Ectodermal cell (in vitro differentiated cells): ENCODE measurements at regions not wholly inside any gene's neighbourhood (a gene's known extent, or its start where the extent isn't known, plus 50 kb on each side); places are given as distances from the start of the nearest gene placed in this dataset.

Source experiments
- H3K27ac ChIP-seq: 2 replicates; pipeline ENCODE4 v1.7.0; 2013; ENCODE audit warnings: mild to moderate bottlenecking, low read depth, low read length; ENCODE audit not compliant: insufficient read depth, poor library complexity, severe bottlenecking
- H3K27me3 ChIP-seq: 2 replicates; pipeline ENCODE4 v1.7.0; 2013; ENCODE audit warnings: mild to moderate bottlenecking, low read length; ENCODE audit not compliant: insufficient read depth, control insufficient read depth, poor library complexity, severe bottlenecking
- H3K36me3 ChIP-seq: one replicate; pipeline ENCODE4 v1.7.0; 2013; ENCODE audit warnings: low read length; ENCODE audit not compliant: control insufficient read depth, insufficient read depth
- H3K4me1 ChIP-seq: one replicate; pipeline ENCODE4 v1.7.0; 2013; ENCODE audit warnings: low read length; ENCODE audit not compliant: control insufficient read depth, insufficient read depth
- H3K4me3 ChIP-seq: 2 replicates; pipeline ENCODE4 v1.7.0; 2013; ENCODE audit warnings: low read depth, low read length, control low read depth; ENCODE audit not compliant: insufficient read depth
- H3K9me3 ChIP-seq: 2 replicates; pipeline ENCODE4 v1.7.0; 2013; ENCODE audit warnings: mild to moderate bottlenecking, low read length, moderate library complexity; ENCODE audit not compliant: control insufficient read depth
- WGBS, 2 experiments: methylation state at CpG; one replicate each; pipeline ENCODE4 v1.1.7; 2013; ENCODE audit warnings: missing lambda C conversion rate in 2 of 2; 5-methylcytosine and 5-hydroxymethylcytosine counted together

- Histone ChIP-seq H3K27ac (no peak overlapping the region), H3K4me1 (peaks cover 4% of the 10 kb centered on the region), H3K27me3 (no peaks in the 10 kb centered on the region), H3K4me3 (no peak overlapping the region), H3K36me3 (no peaks in the 10 kb centered on the region), H3K9me3 (no peaks in the 10 kb centered on the region)
- 87 to 89% methylated on average over 13 of the region's 13 CpGs for WGBS, 2 experiments
Measured at GRCh38 chr2:120840795-120841487, 105.3 kb downstream of the GLI2 start.

DNA sequence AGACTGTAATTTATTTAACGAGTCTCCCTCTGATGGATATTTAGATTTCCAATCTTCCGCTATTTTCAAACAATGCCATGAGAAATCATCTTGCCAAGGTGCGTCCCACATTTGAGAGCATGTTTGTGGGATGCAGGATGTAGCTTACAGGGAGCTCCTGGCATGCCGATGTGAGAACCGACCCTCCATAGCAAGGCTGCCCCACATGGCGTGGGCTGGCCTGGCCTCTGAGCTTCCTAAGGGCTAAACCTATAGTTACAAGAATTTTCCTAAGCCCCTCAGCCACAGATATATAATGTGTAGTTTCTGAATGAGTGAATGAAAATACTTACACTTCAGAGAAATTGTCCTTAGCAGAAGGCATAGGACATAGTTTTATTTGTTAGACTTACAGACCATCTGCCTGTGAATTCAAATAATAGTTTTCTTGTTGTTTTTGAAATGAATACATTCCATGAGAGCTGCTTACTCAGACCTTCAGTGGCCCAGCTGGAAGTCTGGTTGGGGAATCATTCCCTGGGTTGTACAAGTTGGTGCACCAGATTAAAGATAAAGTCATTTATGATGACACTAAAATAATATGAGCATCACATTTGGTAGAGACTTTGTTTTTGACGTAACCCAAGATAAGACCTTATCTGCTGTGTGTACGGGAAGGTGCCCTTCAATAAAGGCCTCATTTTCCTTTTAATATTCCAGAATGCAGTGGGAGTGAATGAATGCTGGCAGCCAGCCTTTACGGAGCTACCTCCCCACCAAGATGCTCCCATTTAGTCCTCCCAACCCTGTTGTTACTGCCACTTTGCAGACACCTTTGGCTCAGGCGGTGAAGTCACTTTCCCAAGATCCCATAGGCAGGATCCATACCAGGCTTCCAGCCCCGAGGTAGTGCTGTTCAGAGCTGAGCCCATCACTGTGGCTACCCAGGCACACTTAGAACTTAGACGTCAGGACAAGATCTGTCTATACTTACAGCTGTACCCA lies 107.1 kb downstream of the GLI2 start:
- Histone ChIP-seq H3K36me3 (no peaks in the 10 kb centered on the region), H3K4me3 (no peak overlapping the region), H3K9me3 (no peaks in the 10 kb centered on the region), H3K4me1 (peaks cover 9% of the 10 kb centered on the region), H3K27me3 (no peaks in the 10 kb centered on the region), H3K27ac (no peak overlapping the region)
- WGBS, 2 experiments = 92 to 96% methylated on average over 12 of the region's 12 CpGs

DNA sequence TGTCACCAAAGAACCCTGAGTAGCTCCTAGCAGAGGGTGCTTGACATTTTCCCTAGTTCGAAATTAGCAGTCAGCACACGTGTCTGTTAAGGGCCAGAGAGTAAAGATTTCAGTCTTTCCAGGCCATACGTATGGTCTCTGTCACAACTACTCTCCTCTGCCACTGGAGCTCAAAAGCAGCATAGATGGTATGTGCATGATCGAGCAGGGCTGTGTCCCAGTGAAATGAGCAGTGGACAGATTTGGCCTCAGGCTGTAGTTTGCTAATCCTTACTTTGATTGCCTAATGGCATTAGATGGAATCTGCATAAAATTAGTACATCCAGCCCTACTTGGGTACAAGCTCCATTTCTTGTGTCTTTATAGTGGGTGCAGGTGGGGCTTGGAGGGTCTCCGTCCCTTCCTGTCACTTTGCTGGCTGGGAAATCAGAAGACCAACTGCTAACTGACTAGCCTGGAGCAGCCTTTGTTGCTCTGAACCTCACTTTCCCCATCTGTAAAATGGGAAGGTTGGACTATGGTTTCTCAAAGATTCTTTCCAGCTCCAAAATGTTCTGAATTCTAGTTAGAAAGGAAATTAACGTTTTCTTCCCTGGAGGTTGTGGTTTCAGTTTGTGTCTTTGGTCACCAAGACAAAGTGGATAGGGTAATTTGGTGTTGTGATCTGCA lies 108.5 kb downstream of the GLI2 start:
- no peaks in the 10 kb centered on the region for H3K36me3 ChIP-seq
- no peak overlapping the region for H3K27ac ChIP-seq
- no peak overlapping the region for H3K4me3 ChIP-seq
- no peaks in the 10 kb centered on the region for H3K9me3 ChIP-seq
- peaks cover 9% of the 10 kb centered on the region for H3K4me1 ChIP-seq
- 91% methylated on average over 6 of the region's 6 CpGs for WGBS, 2 experiments
- H3K27me3 ChIP-seq = no peaks in the 10 kb centered on the region

DNA sequence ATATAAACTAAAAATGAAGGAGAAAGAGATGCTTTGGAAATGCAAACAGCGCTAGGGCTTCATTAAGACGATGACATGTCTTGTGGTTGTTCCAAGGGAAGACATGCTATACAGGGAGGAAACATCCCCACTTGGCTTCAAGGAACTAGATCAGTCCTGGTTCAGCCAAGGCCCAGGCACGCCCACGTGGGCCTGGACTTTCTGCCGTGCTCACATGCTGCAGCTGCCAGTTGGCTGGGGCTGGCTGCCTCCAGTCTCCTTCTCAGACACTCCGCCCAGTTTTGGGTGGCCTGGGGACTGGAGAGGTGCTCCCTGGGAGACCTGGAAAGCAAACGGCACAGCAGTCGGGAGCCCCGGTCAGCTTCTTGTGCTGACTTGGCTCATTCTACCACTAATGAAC lies 109.6 kb downstream of the GLI2 start:
- 92% methylated on average over 9 of the region's 9 CpGs for WGBS, 2 experiments
- peaks cover 9% of the 10 kb centered on the region for H3K4me1 ChIP-seq
- H3K4me3 ChIP-seq = no peak overlapping the region
- no peaks in the 10 kb centered on the region for H3K9me3 ChIP-seq
- no peaks in the 10 kb centered on the region for H3K36me3 ChIP-seq
- H3K27me3 ChIP-seq = no peaks in the 10 kb centered on the region
- H3K27ac ChIP-seq = no peak overlapping the region

- no peaks in the 10 kb centered on the region for H3K27me3 ChIP-seq
- no peaks in the 10 kb centered on the region for H3K36me3 ChIP-seq
- H3K9me3 ChIP-seq = no peaks in the 10 kb centered on the region
- peaks cover 5% of the 10 kb centered on the region for H3K4me1 ChIP-seq
- no peak overlapping the region for H3K27ac ChIP-seq
- H3K4me3 ChIP-seq = no peak overlapping the region
- WGBS, 2 experiments = 90 to 93% methylated on average over 14 of the region's 14 CpGs
Measured at GRCh38 chr2:120846406-120847095, 110.9 kb downstream of the GLI2 start.

GRCh38 chr2:120847700-120848321 lies 112.1 kb downstream of the GLI2 start:
- WGBS, 2 experiments = 85 to 87% methylated on average over 24 of the region's 24 CpGs
- H3K9me3 ChIP-seq = no peaks in the 10 kb centered on the region
- H3K4me1 ChIP-seq = peaks cover 4% of the 10 kb centered on the region
- no peaks in the 10 kb centered on the region for H3K36me3 ChIP-seq
- no peak overlapping the region for H3K27ac ChIP-seq
- H3K27me3 ChIP-seq = no peaks in the 10 kb centered on the region
- H3K4me3 ChIP-seq = no peak overlapping the region

DNA sequence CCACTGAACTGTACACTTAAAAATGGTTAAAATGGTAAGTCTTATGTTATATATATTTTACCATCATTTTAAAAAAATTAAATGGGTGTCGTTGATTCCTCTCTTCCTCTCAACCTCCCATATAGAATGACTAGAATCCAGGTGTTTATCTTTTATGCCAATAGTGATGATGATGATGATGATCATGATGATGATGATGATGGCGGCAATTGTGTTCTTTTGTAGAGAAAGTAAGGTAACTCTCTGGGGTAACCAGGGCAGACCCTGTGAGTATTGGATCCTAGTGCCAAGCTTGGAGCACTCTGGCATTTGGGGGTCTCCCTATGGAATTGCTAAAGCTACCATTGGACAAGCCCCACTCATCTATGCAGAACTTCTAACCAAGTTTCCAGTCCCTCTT lies 113.6 kb downstream of the GLI2 start:
- no peaks in the 10 kb centered on the region for H3K27me3 ChIP-seq
- H3K9me3 ChIP-seq = no peaks in the 10 kb centered on the region
- WGBS, 2 experiments = 94 to 98% methylated on average over 1 of the region's 2 CpGs
- no peaks in the 10 kb centered on the region for H3K36me3 ChIP-seq
- no peak overlapping the region for H3K4me3 ChIP-seq
- H3K4me1 ChIP-seq = peaks cover 4% of the 10 kb centered on the region
- H3K27ac ChIP-seq = no peak overlapping the region

DNA sequence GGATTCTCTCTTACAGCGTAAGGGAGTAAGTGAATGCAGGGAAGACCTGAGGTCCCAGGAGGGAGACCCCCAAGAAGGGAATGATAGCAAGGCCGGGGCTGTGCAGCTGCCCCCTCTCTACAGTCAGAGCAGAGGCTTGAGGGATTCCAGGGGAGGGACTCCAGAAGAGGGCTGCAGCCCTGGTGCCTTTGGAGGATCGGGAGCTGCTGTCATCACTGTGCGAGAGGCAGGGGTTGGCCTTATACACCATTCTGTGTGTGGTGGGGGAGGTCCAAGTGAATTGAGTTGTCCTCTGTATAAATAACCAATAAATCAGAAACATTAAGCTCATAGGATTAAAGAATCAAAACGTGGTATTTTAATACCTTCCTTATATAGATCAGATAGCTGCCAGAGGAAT lies 114.9 kb downstream of the GLI2 start:
- peaks cover 7% of the 10 kb centered on the region for H3K4me1 ChIP-seq
- no peaks in the 10 kb centered on the region for H3K9me3 ChIP-seq
- H3K27ac ChIP-seq = no peak overlapping the region
- H3K4me3 ChIP-seq = no peak overlapping the region
- H3K27me3 ChIP-seq = no peaks in the 10 kb centered on the region
- WGBS, 2 experiments = 84 to 88% methylated on average over 4 to 5 of the region's 5 CpGs
- no peaks in the 10 kb centered on the region for H3K36me3 ChIP-seq

DNA sequence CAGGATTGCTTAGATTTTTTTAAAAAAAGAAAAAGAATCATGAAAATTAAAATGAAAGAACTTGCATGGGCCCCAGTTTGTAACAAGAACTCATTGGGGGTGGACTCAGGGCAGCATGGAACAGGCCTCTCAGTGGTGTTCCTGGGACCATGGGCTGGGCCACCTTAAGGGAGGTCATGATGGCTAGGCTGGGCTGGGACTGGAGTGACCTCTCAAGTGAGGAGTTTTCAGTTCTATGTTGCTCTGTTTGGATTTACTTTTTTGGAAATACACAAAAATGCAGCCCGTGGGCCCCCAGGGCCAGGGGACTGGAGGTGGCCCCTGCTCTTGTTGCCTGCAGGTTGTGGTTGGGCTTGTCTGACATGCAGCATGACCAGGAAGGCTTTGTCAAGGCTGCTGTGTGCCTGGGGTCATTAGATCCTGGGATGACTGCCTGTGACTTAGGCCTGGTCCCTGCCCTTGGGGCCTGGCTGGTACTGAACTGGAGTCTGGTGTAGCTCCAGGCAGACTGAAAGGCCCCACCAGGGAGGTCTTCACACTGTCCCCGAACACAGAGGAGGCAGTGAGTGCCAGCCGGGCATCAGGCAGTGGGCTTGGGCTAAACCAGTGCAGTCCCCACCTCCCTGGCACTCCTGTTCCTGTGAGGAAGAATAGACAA lies 115.6 kb downstream of the GLI2 start:
- no peak overlapping the region for H3K4me3 ChIP-seq
- H3K27ac ChIP-seq = no peak overlapping the region
- H3K27me3 ChIP-seq = no peaks in the 10 kb centered on the region
- 91 to 93% methylated on average over 3 of the region's 3 CpGs for WGBS, 2 experiments
- no peaks in the 10 kb centered on the region for H3K36me3 ChIP-seq
- peaks cover 11% of the 10 kb centered on the region for H3K4me1 ChIP-seq
- no peaks in the 10 kb centered on the region for H3K9me3 ChIP-seq
